Endothelial cell of umbilical vein (primary cell): ENCODE measurements at regions not wholly inside any gene's neighbourhood (a gene's known extent, or its start where the extent isn't known, plus 50 kb on each side); places are given as distances from the start of the nearest gene placed in this dataset.

Experiments used
- EZH2 ChIP-seq: IDR thresholded peaks from 2 replicates; pipeline ENCODE4 v1.6.1; 2012; ENCODE audit warnings: borderline replicate concordance, low read depth, mild to moderate bottlenecking, moderate library complexity, low read length, inconsistent platforms; ENCODE audit not compliant: severe bottlenecking
- GATA2 ChIP-seq: IDR thresholded peaks from 2 replicates; pipeline ENCODE4 v1.7.0; 2011; ENCODE audit warnings: low read depth, mild to moderate bottlenecking, moderate library complexity, mixed read lengths, low read length; ENCODE audit not compliant: insufficient read length, insufficient read depth
- MYC ChIP-seq: IDR thresholded peaks from one replicate; pipeline ENCODE4 v1.6.1; 2011; ENCODE audit warnings: mild to moderate bottlenecking, low read depth, low read length
- POLR2A ChIP-seq: IDR thresholded peaks from 2 replicates; pipeline ENCODE4 v1.6.1; 2012; ENCODE audit warnings: low read depth, mild to moderate bottlenecking, control low read depth, low read length
- POLR2AphosphoS5 ChIP-seq: IDR thresholded peaks from 2 replicates; pipeline ENCODE4 v1.6.1; 2012; ENCODE audit warnings: low read depth, mild to moderate bottlenecking, control low read depth, low read length, moderate library complexity; ENCODE audit not compliant: insufficient read depth
- TF ChIP-seq, protein P1 (sequence below), 2 donors: IDR thresholded peaks; 1 replicate in 1 of 2; 2 replicates in 1 of 2; pipeline ENCODE4 v1.5.1; 2011; ENCODE audit warnings: low read length in 2 of 2, mild to moderate bottlenecking in 2 of 2, moderate library complexity in 2 of 2, control low read depth in 1 of 2, inconsistent platforms in 1 of 2, low read depth in 1 of 2; ENCODE audit not compliant: insufficient read depth in 1 of 2; ENCODE audit errors: extremely low read depth in 1 of 2

DNA sequence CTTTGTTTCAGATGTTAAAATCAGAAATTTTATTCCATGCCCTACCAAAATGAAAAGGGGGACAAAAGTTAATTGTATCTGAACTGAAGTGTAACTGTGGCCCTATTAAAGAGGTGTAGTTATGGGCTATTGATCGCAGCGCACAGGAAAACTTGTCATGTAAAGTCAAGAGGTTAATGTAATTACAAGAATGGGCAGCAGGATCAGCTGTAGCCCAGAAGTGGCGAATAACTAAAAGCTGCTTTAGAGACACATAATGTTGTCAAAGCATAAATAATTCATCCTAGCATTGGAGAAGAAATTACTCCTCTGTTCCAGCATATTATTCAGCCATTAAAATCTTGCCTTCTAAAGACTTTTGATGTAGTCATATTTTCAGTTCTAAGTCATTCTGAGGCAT, 211.8 kb downstream of the EPHA4 start:
- TF ChIP-seq MYC (no peak), POLR2A (no peak), POLR2AphosphoS5 (no peak), GATA2 (no peak), EZH2 (no peak)
- TF ChIP-seq, protein P1, sequence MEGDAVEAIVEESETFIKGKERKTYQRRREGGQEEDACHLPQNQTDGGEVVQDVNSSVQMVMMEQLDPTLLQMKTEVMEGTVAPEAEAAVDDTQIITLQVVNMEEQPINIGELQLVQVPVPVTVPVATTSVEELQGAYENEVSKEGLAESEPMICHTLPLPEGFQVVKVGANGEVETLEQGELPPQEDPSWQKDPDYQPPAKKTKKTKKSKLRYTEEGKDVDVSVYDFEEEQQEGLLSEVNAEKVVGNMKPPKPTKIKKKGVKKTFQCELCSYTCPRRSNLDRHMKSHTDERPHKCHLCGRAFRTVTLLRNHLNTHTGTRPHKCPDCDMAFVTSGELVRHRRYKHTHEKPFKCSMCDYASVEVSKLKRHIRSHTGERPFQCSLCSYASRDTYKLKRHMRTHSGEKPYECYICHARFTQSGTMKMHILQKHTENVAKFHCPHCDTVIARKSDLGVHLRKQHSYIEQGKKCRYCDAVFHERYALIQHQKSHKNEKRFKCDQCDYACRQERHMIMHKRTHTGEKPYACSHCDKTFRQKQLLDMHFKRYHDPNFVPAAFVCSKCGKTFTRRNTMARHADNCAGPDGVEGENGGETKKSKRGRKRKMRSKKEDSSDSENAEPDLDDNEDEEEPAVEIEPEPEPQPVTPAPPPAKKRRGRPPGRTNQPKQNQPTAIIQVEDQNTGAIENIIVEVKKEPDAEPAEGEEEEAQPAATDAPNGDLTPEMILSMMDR (IDR thresholded peaks at IDR 0.05; ENCODE audit: extremely low read depth in 1 of 2, insufficient read depth in 1 of 2, low read depth in 1 of 2, low read length in 2 of 2), result no peak
